ENCODE measurements at regions not wholly inside any gene's neighbourhood (a gene's known extent, or its start where the extent isn't known, plus 50 kb on each side); places are given as distances from the start of the nearest gene placed in this dataset.

DNA sequence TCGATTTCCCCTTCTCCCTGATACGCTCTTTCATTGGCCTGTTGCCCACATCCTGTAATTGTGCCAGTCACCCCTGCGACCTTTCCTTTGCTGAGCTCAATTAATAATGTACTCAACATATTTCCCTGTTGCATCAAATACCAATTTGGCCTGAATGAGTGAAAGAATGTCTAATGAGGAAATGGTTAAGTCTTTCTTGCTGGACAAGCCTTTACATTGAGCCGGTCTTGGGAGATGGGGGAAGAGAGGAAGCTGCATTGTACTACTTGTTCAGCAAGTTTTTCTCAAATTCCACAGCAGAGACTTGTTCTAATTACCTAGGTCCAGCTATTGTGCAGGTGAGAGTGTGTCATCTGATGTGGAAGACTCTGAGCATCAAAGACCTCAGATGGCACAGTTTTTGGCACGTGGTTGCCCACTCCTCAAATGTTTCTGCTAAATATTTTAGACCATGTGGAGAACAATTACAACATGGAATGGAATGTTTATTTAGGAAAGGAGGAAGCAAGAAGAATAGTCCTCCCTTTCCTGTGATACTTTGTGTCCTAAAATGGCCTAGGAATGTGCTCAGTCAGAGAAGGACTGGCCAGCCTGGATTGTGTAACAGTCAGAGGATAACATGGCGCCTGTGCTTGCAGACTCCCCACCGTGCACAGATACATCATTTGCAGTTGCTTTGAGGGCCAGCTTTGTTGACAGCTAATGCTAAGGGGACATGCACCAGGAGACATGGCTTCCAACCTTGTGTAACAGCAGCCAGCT lies 129.5 kb upstream of the E2F8 start:
- peaks cover 17% of the 10 kb centered on the region for H3K27me3 ChIP-seq (ENCODE audit: insufficient read depth, low read length, poor library complexity)
- no peaks in the 10 kb centered on the region for H3K4me1 ChIP-seq (ENCODE audit: insufficient read depth, low read length)
- TF ChIP-seq, protein P1, sequence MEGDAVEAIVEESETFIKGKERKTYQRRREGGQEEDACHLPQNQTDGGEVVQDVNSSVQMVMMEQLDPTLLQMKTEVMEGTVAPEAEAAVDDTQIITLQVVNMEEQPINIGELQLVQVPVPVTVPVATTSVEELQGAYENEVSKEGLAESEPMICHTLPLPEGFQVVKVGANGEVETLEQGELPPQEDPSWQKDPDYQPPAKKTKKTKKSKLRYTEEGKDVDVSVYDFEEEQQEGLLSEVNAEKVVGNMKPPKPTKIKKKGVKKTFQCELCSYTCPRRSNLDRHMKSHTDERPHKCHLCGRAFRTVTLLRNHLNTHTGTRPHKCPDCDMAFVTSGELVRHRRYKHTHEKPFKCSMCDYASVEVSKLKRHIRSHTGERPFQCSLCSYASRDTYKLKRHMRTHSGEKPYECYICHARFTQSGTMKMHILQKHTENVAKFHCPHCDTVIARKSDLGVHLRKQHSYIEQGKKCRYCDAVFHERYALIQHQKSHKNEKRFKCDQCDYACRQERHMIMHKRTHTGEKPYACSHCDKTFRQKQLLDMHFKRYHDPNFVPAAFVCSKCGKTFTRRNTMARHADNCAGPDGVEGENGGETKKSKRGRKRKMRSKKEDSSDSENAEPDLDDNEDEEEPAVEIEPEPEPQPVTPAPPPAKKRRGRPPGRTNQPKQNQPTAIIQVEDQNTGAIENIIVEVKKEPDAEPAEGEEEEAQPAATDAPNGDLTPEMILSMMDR (IDR thresholded peaks at IDR 0.05; ENCODE audit: borderline replicate concordance, extremely low read depth, low read length, poor library complexity, severe bottlenecking), result no peak
- no peak for TF ChIP-seq EZH2 (IDR thresholded peaks at IDR 0.05; ENCODE audit: borderline replicate concordance, low read depth, low read length, severe bottlenecking)
- DNase-seq (no peak), ATAC-seq (ENCODE audit: insufficient read depth, low read depth) (no peak)
- H4K20me1 ChIP-seq (ENCODE audit: insufficient read depth, low read length), result no peaks in the 10 kb centered on the region
- H3K4me3 ChIP-seq (ENCODE audit: low read depth in 1 of 2, low read length in 2 of 2), result no peak overlapping the region
- no peak overlapping the region for H2AFZ ChIP-seq (ENCODE audit: low read depth, low read length)
- H3K79me2 ChIP-seq (ENCODE audit: insufficient read depth, low read length), result no peaks in the 10 kb centered on the region
- H3K9ac ChIP-seq (ENCODE audit: low read depth, low read length), result no peak overlapping the region
- no peaks in the 10 kb centered on the region for H3K9me3 ChIP-seq (ENCODE audit: insufficient read depth, low read length, severe bottlenecking)
- H3K4me2 ChIP-seq (ENCODE audit: insufficient read depth, low read length), result no peak overlapping the region
- H3K36me3 ChIP-seq (ENCODE audit: insufficient read depth, low read length), result no peaks in the 10 kb centered on the region
- H3K27ac ChIP-seq (ENCODE audit: low read length), result no peak overlapping the region

DNA sequence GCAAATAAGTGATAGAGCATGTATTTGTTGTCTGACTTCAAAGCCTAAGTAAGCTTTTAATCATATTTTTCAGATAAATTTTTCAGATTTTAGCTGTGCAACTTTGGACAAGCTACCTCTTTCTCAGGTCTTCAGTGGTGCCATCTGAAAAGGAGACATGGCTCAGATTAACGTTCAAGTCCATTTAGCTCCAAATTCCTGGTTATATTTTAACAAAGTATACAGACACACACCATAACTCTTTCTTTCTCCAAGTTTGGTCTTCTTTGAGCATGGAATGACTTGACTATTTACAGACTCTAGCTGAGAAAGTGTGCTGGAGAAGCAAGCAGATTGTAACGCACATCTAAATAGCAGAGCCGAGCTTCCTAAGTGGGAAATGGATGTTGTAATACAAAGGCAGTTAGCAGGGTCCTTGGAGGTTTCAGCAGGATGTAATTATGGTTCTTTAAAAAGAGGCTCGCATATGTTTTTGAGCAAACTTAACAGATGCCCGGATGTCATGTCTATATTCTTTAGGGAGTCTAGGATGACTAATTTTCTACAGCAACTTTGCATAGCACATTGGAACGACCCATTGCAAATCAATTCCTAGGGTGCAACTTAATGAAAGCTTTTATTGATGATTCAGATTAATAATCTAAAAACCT lies 128.1 kb upstream of the E2F8 start:
- Histone ChIP-seq H3K9ac (ENCODE audit: low read depth, low read length) (no peak overlapping the region), H3K4me1 (ENCODE audit: insufficient read depth, low read length) (no peaks in the 10 kb centered on the region), H3K27me3 (ENCODE audit: insufficient read depth, low read length, poor library complexity) (peaks cover 17% of the 10 kb centered on the region), H3K9me3 (ENCODE audit: insufficient read depth, low read length, severe bottlenecking) (no peaks in the 10 kb centered on the region), H3K4me3 (ENCODE audit: low read depth in 1 of 2, low read length in 2 of 2) (no peak overlapping the region), H3K79me2 (ENCODE audit: insufficient read depth, low read length) (no peaks in the 10 kb centered on the region), H4K20me1 (ENCODE audit: insufficient read depth, low read length) (no peaks in the 10 kb centered on the region), H2AFZ (ENCODE audit: low read depth, low read length) (no peak overlapping the region), H3K36me3 (ENCODE audit: insufficient read depth, low read length) (no peaks in the 10 kb centered on the region), H3K4me2 (ENCODE audit: insufficient read depth, low read length) (no peak overlapping the region), H3K27ac (ENCODE audit: low read length) (no peak overlapping the region)
- no peak for TF ChIP-seq EZH2 (IDR thresholded peaks at IDR 0.05; ENCODE audit: borderline replicate concordance, low read depth, low read length, severe bottlenecking)
- TF ChIP-seq, protein P1 (IDR thresholded peaks at IDR 0.05; ENCODE audit: borderline replicate concordance, extremely low read depth, low read length, poor library complexity, severe bottlenecking), result no peak
- no peak for ATAC-seq (ENCODE audit: insufficient read depth, low read depth)
- no peak for DNase-seq

DNA sequence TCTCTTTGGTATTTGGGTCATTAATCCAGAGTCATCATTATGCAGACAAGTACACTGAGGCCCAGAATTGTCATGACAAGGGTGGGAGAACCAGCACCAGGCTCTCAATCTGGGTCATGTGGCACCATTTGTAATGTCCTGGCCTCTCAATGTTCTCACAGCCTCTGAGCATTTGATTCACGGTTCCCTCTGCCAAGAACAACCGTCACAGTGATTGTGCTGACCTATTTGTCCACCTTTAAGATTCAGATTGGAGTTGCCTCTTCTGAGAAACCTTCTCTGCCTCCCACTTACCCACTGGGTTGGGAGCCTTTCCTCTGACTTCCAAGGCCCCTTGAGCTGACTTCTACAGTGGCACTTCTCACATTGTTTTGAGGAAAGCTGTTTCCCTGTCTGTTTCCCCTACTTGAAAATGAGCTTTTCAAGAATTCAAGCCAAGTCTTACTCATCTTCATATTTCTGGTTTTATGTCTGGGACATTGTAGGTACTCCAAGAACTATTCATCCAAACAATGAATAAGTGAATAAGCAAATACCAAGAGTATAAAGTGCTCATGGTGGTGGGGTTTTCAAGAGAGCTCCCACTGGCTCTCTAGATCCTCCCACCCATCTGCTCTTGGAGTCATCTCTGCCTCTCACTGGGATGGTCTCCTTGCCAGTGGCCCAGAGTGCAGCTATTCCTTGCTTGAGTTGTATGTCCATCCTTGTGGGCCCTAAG lies 126.4 kb upstream of the E2F8 start:
- Histone ChIP-seq H3K27ac (ENCODE audit: low read length) (no peak overlapping the region), H3K79me2 (ENCODE audit: insufficient read depth, low read length) (no peaks in the 10 kb centered on the region), H3K9me3 (ENCODE audit: insufficient read depth, low read length, severe bottlenecking) (no peaks in the 10 kb centered on the region), H3K36me3 (ENCODE audit: insufficient read depth, low read length) (no peaks in the 10 kb centered on the region), H3K9ac (ENCODE audit: low read depth, low read length) (no peak overlapping the region), H3K4me3 (ENCODE audit: low read depth in 1 of 2, low read length in 2 of 2) (no peak overlapping the region), H2AFZ (ENCODE audit: low read depth, low read length) (no peak overlapping the region), H3K27me3 (ENCODE audit: insufficient read depth, low read length, poor library complexity) (peaks cover 9% of the 10 kb centered on the region), H4K20me1 (ENCODE audit: insufficient read depth, low read length) (no peaks in the 10 kb centered on the region), H3K4me2 (ENCODE audit: insufficient read depth, low read length) (no peak overlapping the region), H3K4me1 (ENCODE audit: insufficient read depth, low read length) (no peaks in the 10 kb centered on the region)
- ATAC-seq (ENCODE audit: insufficient read depth, low read depth) (no peak), DNase-seq (no peak)
- TF ChIP-seq EZH2 (IDR thresholded peaks at IDR 0.05; ENCODE audit: borderline replicate concordance, low read depth, low read length, severe bottlenecking), result no peak
- TF ChIP-seq, protein P1 (IDR thresholded peaks at IDR 0.05; ENCODE audit: borderline replicate concordance, extremely low read depth, low read length, poor library complexity, severe bottlenecking), result no peak
